IgD-negative memory B cell (primary cell): ENCODE measurements at regions not wholly inside any gene's neighbourhood (a gene's known extent, or its start where the extent isn't known, plus 50 kb on each side); places are given as distances from the start of the nearest gene placed in this dataset.

Source experiments
- H3K27ac Mint-ChIP-seq, 3 donors: one replicate each; pipeline ENCODE4 v1.8.0; 2020 to 2022; ENCODE audit warnings: mild to moderate bottlenecking in 3 of 3, mixed read lengths in 3 of 3, moderate library complexity in 1 of 3
- H3K27me3 Mint-ChIP-seq: one replicate; pipeline ENCODE4 v1.8.0; 2021; ENCODE audit warnings: mixed read lengths
- H3K36me3 Mint-ChIP-seq: one replicate; pipeline ENCODE4 v1.8.0; 2020; ENCODE audit warnings: mild to moderate bottlenecking, mixed read lengths
- H3K4me1 Mint-ChIP-seq, 3 donors: one replicate each; pipeline ENCODE4 v1.8.0; 2020 to 2022; ENCODE audit warnings: mixed read lengths in 3 of 3, mild to moderate bottlenecking in 1 of 3
- H3K4me3 Mint-ChIP-seq, 4 donors: one replicate each; pipeline ENCODE4 v1.8.0; 2020 to 2022; ENCODE audit warnings: mild to moderate bottlenecking in 4 of 4, mixed read lengths in 4 of 4, moderate library complexity in 3 of 4
- H3K9me3 Mint-ChIP-seq, 3 donors: one replicate each; pipeline ENCODE4 v1.8.0; 2020 to 2021; ENCODE audit warnings: mixed read lengths in 3 of 3, mild to moderate bottlenecking in 1 of 3

DNA sequence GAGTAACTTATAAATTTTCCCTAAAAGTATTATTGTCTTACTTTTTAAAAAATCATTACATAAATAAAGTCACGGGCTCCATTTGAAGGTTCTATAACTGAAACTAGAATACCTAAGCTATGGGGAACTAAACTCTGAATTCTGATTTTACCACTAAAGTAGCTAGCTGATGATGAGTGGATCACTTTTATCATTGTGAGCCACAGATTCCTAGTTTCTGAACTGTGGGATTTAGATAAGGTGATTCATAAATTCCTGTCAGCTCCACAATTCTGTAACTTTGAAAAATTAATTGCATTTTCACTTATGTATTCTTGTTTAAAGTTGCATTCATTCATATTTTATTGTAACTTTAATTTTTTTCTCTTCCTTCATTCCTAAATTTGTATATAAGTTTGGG lies 540.9 kb downstream of the GBA3 start:
- Mint-ChIP-seq H3K4me1 (no peaks in the 10 kb centered on the region), H3K36me3 (no peaks in the 10 kb centered on the region), H3K27me3 (no peaks in the 10 kb centered on the region), H3K9me3 (peaks cover 0 to 4% (median 0%) of the 10 kb centered on the region in 3 donors), H3K4me3 (no peak overlapping the region), H3K27ac (no peak overlapping the region)

- no peak overlapping the region for H3K27ac Mint-ChIP-seq
- no peaks in the 10 kb centered on the region for H3K36me3 Mint-ChIP-seq
- H3K27me3 Mint-ChIP-seq, result no peaks in the 10 kb centered on the region
- no peak overlapping the region for H3K4me3 Mint-ChIP-seq
- H3K4me1 Mint-ChIP-seq, result no peaks in the 10 kb centered on the region
- H3K9me3 Mint-ChIP-seq, result peaks cover 0 to 4% (median 0%) of the 10 kb centered on the region in 3 donors
Observed at GRCh38 chr4:23232987-23233386, 540.2 kb downstream of the GBA3 start.

DNA sequence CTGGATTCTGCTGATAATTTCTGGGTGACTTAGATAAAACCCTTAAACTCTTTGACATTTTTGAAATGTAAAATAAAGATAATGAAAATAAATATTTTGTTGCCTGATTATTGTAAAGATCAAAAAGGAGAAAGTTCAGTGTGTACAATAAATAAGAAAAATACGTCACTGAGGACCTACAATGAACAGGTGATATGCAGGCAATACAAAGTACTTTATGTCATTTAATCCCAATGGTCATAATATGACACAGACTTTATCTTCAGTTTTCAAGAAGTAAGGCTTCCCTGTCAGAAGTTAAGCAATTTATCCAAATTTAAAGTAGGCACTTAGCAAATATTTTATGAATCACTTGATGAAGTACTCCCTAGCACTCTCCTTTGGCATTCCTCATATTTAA lies 532.8 kb downstream of the GBA3 start:
- peaks cover 2% of the 10 kb centered on the region for H3K36me3 Mint-ChIP-seq
- H3K4me3 Mint-ChIP-seq, result no peak overlapping the region
- H3K9me3 Mint-ChIP-seq, result peaks cover 2 to 18% (median 10%) of the 10 kb centered on the region in 3 donors
- peaks cover 0 to 2% (median 0%) of the 10 kb centered on the region in 3 donors for H3K4me1 Mint-ChIP-seq
- H3K27me3 Mint-ChIP-seq, result no peaks in the 10 kb centered on the region
- no peak overlapping the region for H3K27ac Mint-ChIP-seq

DNA sequence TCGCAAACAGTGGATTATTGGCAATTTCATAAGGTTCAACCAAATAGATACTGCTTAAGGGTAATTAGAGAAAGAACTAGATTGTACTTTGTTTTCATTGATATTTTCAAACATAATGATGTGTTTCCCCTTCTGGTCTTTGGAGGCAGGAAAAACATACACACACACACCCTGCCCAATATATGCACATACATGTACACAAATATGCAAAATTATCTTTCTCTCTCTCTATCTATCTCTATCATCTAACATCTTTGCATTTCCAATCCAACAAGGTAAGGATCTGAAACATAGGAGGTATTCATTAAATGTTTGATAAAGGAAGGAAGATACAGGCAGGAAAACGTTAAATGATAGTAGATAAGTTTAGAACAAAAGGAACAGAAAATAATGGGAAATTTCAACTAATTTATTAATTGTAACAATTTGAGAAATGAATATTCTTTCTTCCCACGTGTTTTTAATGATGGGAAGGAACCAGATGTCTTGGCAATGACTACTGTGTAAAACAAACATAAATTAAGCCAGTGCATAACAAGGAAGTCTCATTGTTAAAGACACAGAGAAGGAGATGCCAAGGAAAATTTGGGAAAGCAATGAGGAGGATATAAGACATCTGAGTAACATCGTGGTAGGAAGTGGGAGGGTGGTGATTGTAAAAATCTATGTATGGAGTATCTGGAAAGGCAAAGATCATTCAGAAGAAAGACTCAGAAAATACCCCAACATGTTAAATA lies 532.1 kb downstream of the GBA3 start:
- Mint-ChIP-seq H3K27ac (no peak overlapping the region), H3K9me3 (peaks cover 2 to 17% (median 13%) of the 10 kb centered on the region in 3 donors), H3K36me3 (peaks cover 2% of the 10 kb centered on the region), H3K4me3 (no peak overlapping the region), H3K4me1 (peaks cover 0 to 2% (median 0%) of the 10 kb centered on the region in 3 donors), H3K27me3 (no peaks in the 10 kb centered on the region)

DNA sequence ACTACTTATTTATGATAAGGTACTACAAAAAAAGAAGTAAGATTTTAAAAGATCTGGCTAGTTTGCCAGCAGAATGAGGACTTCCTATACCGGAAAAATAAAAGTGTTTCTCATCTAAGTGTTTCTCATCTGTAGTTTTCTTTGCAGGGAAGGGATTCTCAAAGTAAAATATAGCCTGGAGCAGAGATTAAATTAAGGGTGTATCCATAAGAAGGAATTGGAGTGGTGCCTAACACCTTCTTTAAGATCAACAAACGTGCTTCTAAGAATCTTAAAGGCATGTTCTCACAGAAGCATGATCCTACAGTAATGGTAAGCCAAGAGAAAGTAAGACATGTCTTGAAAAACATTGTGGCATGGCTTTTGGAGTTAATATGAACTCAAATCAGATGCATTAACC lies 528.2 kb downstream of the GBA3 start:
- Mint-ChIP-seq H3K27me3 (no peaks in the 10 kb centered on the region), H3K9me3 (peaks cover 2 to 10% (median 7%) of the 10 kb centered on the region in 3 donors), H3K4me1 (no peaks in the 10 kb centered on the region), H3K36me3 (no peaks in the 10 kb centered on the region), H3K4me3 (no peak overlapping the region), H3K27ac (no peak overlapping the region)

- H3K4me3 Mint-ChIP-seq, result no peak overlapping the region
- no peaks in the 10 kb centered on the region for H3K36me3 Mint-ChIP-seq
- H3K9me3 Mint-ChIP-seq, result peaks cover 2 to 14% (median 7%) of the 10 kb centered on the region in 3 donors
- no peaks in the 10 kb centered on the region for H3K4me1 Mint-ChIP-seq
- H3K27me3 Mint-ChIP-seq, result no peaks in the 10 kb centered on the region
- H3K27ac Mint-ChIP-seq, result no peak overlapping the region
Observed at GRCh38 chr4:23219779-23220408, 527.2 kb downstream of the GBA3 start.

GRCh38 chr4:23213198-23213597 lies 520.5 kb downstream of the GBA3 start:
- H3K36me3 Mint-ChIP-seq, result no peaks in the 10 kb centered on the region
- no peak overlapping the region for H3K4me3 Mint-ChIP-seq
- H3K27me3 Mint-ChIP-seq, result no peaks in the 10 kb centered on the region
- no peaks in the 10 kb centered on the region for H3K4me1 Mint-ChIP-seq
- H3K9me3 Mint-ChIP-seq, result peaks cover 0 to 9% (median 0%) of the 10 kb centered on the region in 3 donors
- H3K27ac Mint-ChIP-seq, result no peak overlapping the region

GRCh38 chr4:23212558-23212957 lies 519.8 kb downstream of the GBA3 start:
- Mint-ChIP-seq H3K27ac (no peak overlapping the region), H3K4me1 (no peaks in the 10 kb centered on the region), H3K36me3 (no peaks in the 10 kb centered on the region), H3K27me3 (no peaks in the 10 kb centered on the region), H3K9me3 (peaks cover 0 to 13% (median 1%) of the 10 kb centered on the region in 3 donors), H3K4me3 (no peak overlapping the region)

GRCh38 chr4:23207059-23207458 lies 514.3 kb downstream of the GBA3 start:
- Mint-ChIP-seq H3K27me3 (no peaks in the 10 kb centered on the region), H3K36me3 (no peaks in the 10 kb centered on the region), H3K27ac (no peak overlapping the region), H3K4me1 (no peaks in the 10 kb centered on the region), H3K9me3 (peaks cover 1 to 25% (median 5%) of the 10 kb centered on the region in 3 donors), H3K4me3 (no peak overlapping the region)

DNA sequence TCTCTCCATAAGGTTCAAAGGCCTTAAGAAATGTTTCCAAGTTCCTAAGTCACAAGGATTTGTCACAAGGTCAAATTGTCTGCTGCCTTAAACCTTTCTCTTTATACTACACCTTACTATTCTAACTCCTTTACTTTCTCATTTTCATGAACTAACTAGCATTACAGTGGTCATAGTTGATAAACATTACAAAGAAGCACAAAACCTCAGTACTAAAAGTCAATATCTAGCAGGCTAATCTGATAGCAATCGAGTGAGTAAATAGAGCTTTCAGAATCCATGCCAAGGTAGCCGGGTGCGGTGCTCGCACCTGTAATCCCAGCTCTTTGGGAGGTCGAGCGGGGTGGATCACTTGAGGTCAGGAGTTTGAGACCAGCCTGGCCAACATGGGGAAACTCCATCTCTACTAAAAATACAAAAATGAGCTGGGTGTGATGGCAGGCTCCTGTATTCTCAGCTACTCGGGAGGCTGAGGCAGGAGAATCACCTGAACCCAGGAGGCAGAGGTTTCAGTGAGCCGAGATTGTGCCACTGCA lies 510.0 kb downstream of the GBA3 start:
- no peaks in the 10 kb centered on the region for H3K36me3 Mint-ChIP-seq

GRCh38 chr4:23194751-23195150 lies 502.0 kb downstream of the GBA3 start:
- peaks cover 0 to 4% (median 4%) of the 10 kb centered on the region in 3 donors for H3K9me3 Mint-ChIP-seq
- H3K27me3 Mint-ChIP-seq, result no peaks in the 10 kb centered on the region
- H3K4me3 Mint-ChIP-seq, result no peak overlapping the region
- H3K27ac Mint-ChIP-seq, result no peak overlapping the region
- H3K36me3 Mint-ChIP-seq, result no peaks in the 10 kb centered on the region
- H3K4me1 Mint-ChIP-seq, result no peaks in the 10 kb centered on the region

More for the DNA sequence above, 510.0 kb downstream of the GBA3 start:
- Mint-ChIP-seq H3K27me3 (no peaks in the 10 kb centered on the region), H3K4me1 (no peaks in the 10 kb centered on the region), H3K27ac (no peak overlapping the region), H3K9me3 (peaks cover 3 to 20% (median 4%) of the 10 kb centered on the region in 3 donors), H3K4me3 (no peak overlapping the region)

DNA sequence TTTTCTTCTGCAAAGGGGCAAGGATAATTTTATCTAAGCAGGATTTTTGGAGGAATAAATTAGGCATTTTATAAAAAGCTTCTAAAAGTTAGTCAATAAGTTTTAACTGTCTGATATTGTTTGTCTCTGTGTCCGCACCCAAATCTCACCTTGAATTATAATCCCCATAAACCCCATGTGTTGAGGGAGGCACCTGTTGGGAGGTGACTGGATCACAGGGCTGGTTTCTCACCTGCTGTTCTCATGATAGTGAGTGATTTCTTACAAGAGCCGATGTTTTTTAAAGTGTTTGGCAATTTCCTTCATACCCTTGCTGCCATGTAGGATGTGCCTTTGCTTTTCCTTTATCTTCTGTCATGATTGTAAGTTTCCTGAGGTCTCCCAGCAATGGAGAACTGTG lies 481.4 kb downstream of the GBA3 start:
- no peak overlapping the region for H3K27ac Mint-ChIP-seq
- no peaks in the 10 kb centered on the region for H3K27me3 Mint-ChIP-seq
- no peaks in the 10 kb centered on the region for H3K36me3 Mint-ChIP-seq
- no peaks in the 10 kb centered on the region for H3K4me1 Mint-ChIP-seq
- no peak overlapping the region for H3K4me3 Mint-ChIP-seq
- peaks cover 11 to 23% (median 15%) of the 10 kb centered on the region in 3 donors for H3K9me3 Mint-ChIP-seq

DNA sequence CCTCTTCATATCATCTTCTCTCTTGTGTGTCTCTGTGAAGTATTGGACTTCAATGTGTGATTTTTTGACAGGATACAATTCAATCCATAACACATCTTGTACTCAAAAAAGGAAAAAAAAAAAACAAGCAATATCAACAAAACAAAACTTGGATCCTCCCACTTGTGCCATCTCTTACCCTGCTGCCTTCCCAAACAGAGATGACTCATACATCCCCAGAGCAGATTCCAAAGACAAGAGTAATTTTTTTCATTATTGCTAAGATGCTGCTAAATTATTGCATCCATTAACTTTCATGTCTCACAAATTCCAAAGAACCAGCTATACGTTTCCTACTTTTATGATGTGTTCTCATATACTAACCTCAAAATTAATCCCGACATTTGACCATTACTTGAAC lies 479.2 kb downstream of the GBA3 start:
- H3K4me1 Mint-ChIP-seq, result no peaks in the 10 kb centered on the region
- H3K4me3 Mint-ChIP-seq, result no peak overlapping the region
- peaks cover 8 to 15% (median 9%) of the 10 kb centered on the region in 3 donors for H3K9me3 Mint-ChIP-seq
- H3K27ac Mint-ChIP-seq, result no peak overlapping the region
- peaks cover 1% of the 10 kb centered on the region for H3K36me3 Mint-ChIP-seq
- no peaks in the 10 kb centered on the region for H3K27me3 Mint-ChIP-seq

GRCh38 chr4:23169608-23170311 lies 477.0 kb downstream of the GBA3 start:
- Mint-ChIP-seq H3K4me3 (no peak overlapping the region), H3K27me3 (no peaks in the 10 kb centered on the region), H3K9me3 (peaks cover 6 to 19% (median 9%) of the 10 kb centered on the region in 3 donors), H3K27ac (no peak overlapping the region), H3K36me3 (peaks cover 1% of the 10 kb centered on the region), H3K4me1 (no peaks in the 10 kb centered on the region)

GRCh38 chr4:23166919-23167318 lies 474.2 kb downstream of the GBA3 start:
- peaks cover 0 to 14% (median 5%) of the 10 kb centered on the region in 3 donors for H3K9me3 Mint-ChIP-seq
- no peak overlapping the region for H3K27ac Mint-ChIP-seq
- no peak overlapping the region for H3K4me3 Mint-ChIP-seq
- H3K4me1 Mint-ChIP-seq, result no peaks in the 10 kb centered on the region
- H3K27me3 Mint-ChIP-seq, result no peaks in the 10 kb centered on the region
- peaks cover 1% of the 10 kb centered on the region for H3K36me3 Mint-ChIP-seq
